ENCODE measurements at regions not wholly inside any gene's neighbourhood (a gene's known extent, or its start where the extent isn't known, plus 50 kb on each side); places are given as distances from the start of the nearest gene placed in this dataset.

DNA sequence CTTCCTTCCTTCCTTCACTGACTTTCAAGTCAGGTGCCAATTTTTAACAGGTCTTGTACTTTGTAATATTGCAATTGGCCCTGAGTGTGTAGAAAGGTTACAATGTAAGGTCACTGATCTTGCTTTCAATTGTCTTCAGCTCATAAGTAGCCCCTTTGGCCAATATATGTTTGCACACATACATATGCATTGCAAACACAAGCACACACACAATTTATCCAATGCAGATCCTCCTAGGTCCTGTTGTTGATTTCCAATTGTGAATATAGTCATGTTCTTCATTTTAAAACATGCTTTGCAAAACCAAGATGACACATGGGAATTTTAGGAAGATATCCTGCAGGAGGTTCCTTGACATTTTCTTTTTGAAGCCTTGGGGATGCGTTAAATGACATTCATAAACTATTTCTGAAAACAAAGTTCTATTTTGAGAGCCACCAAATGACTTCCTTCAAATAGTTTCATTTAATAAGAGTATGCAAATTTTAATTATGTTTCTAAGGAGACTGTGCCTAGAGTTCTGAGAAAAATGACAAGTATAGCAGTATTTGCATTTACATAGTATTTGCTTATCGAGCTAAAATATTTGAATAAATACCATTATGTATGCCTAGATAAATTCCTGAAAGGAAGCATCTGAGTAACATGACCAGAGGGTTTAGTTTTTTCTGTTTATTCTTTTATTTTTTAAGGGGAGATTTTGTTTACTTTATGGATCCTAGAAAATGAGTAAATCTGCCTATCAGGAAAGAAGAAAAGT is 117.1 kb upstream of the TMEFF2 start:
- no peaks in the 10 kb centered on the region for H3K4me1 ChIP-seq (replicated peaks; ENCODE audit: insufficient read depth)
- POLR2A ChIA-PET (ENCODE audit: unreplicated experiment), result no interaction called here
- DNase-seq, result no peak
- H3F3A ChIP-seq (ENCODE audit: insufficient read depth, low read depth), result no peaks in the 10 kb centered on the region
- H2AFZ ChIP-seq, result no peak overlapping the region
- no peak overlapping the region for H3K4me2 ChIP-seq
- no peak overlapping the region for H3K27ac ChIP-seq
- no peaks in the 10 kb centered on the region for H4K20me1 ChIP-seq (ENCODE audit: insufficient read depth)
- CTCF ChIA-PET, result no interaction called here
- H3K79me2 ChIP-seq (ENCODE audit: low read depth), result no peaks in the 10 kb centered on the region
- TF ChIP-seq, protein P1, sequence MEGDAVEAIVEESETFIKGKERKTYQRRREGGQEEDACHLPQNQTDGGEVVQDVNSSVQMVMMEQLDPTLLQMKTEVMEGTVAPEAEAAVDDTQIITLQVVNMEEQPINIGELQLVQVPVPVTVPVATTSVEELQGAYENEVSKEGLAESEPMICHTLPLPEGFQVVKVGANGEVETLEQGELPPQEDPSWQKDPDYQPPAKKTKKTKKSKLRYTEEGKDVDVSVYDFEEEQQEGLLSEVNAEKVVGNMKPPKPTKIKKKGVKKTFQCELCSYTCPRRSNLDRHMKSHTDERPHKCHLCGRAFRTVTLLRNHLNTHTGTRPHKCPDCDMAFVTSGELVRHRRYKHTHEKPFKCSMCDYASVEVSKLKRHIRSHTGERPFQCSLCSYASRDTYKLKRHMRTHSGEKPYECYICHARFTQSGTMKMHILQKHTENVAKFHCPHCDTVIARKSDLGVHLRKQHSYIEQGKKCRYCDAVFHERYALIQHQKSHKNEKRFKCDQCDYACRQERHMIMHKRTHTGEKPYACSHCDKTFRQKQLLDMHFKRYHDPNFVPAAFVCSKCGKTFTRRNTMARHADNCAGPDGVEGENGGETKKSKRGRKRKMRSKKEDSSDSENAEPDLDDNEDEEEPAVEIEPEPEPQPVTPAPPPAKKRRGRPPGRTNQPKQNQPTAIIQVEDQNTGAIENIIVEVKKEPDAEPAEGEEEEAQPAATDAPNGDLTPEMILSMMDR (conservative IDR thresholded peaks at IDR 0.05), result no peak
- TF ChIP-seq EZH2 (IDR thresholded peaks at IDR 0.05; ENCODE audit: low read depth), result no peak
- no peaks in the 10 kb centered on the region for H3K36me3 ChIP-seq (ENCODE audit: low read depth)
- intact Hi-C loops (cut with micrococcal nuclease; ENCODE audit: unreplicated experiment), result no loop called here
- no peaks in the 10 kb centered on the region for H3K9me2 ChIP-seq (ENCODE audit: insufficient read depth)
- H3K9me3 ChIP-seq (ENCODE audit: insufficient read depth, low read depth), result no peaks in the 10 kb centered on the region
- no TSS peak for BruUV-seq (replicated peaks)
- no peak overlapping the region for H3K4me3 ChIP-seq
- H3K27me3 ChIP-seq (ENCODE audit: insufficient read depth, low read depth), result no peaks in the 10 kb centered on the region

DNA sequence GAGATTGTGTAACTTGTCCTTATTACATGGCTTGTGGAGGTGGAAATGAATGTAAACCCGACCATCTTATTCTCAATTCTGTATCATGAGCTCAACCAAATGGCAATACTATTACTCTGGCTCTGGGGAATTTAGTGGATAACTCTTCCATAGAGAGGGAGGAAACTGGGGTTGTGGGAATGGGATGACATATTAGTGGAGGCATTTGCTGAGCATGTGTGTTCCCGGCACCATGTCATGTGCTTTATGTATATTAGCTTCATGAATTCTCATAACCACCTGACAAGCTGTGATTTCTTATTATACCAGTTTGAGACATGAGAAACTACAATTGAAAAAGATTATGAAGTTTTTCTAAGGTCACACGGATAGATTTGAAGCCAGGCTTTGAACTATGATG is 112.8 kb upstream of the TMEFF2 start:
- no peaks in the 10 kb centered on the region for H3K36me3 ChIP-seq (ENCODE audit: low read depth)
- H3K9me2 ChIP-seq (ENCODE audit: insufficient read depth), result no peaks in the 10 kb centered on the region
- TF ChIP-seq, protein P1 (conservative IDR thresholded peaks at IDR 0.05), result no peak
- TF ChIP-seq EZH2 (IDR thresholded peaks at IDR 0.05; ENCODE audit: low read depth), result no peak
- intact Hi-C loops (cut with micrococcal nuclease; ENCODE audit: unreplicated experiment), result no loop called here
- ChIA-PET POLR2A (ENCODE audit: unreplicated experiment) (no interaction called here), CTCF (no interaction called here)
- no peaks in the 10 kb centered on the region for H3F3A ChIP-seq (ENCODE audit: insufficient read depth, low read depth)
- H3K79me2 ChIP-seq (ENCODE audit: low read depth), result no peaks in the 10 kb centered on the region
- no peaks in the 10 kb centered on the region for H3K9me3 ChIP-seq (ENCODE audit: insufficient read depth, low read depth)
- no peak overlapping the region for H3K27ac ChIP-seq
- H4K20me1 ChIP-seq (ENCODE audit: insufficient read depth), result no peaks in the 10 kb centered on the region
- no TSS peak for BruUV-seq (replicated peaks)
- no peak overlapping the region for H3K4me2 ChIP-seq
- no peaks in the 10 kb centered on the region for H3K4me1 ChIP-seq (replicated peaks; ENCODE audit: insufficient read depth)
- no peaks in the 10 kb centered on the region for H3K27me3 ChIP-seq (ENCODE audit: insufficient read depth, low read depth)
- H2AFZ ChIP-seq, result no peak overlapping the region
- no peak for DNase-seq
- no peak overlapping the region for H3K4me3 ChIP-seq

DNA sequence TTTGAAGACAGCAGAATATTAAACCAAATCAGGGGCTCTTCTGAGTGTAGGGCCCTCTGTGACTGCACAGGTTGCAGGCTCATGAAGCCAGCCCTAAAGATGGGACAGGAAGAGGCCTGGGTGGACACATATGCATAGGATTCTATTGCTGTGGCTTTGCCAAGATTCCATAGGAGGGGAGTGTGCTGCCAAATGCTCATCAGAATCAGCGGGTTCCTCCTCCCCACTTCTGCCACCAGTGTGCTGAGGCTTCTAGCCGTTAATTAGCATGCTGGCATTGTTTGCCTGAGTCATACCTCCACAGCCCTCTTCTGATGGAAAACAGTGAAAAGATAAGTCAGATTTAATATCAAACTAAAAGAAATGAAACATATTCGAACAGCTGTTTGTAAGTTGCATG is 103.9 kb upstream of the TMEFF2 start:
- Histone ChIP-seq H3K27ac (no peak overlapping the region), H3K27me3 (ENCODE audit: insufficient read depth, low read depth) (no peaks in the 10 kb centered on the region), H3K79me2 (ENCODE audit: low read depth) (no peaks in the 10 kb centered on the region), H2AFZ (no peak overlapping the region), H3K4me2 (no peak overlapping the region), H3K9me3 (ENCODE audit: insufficient read depth, low read depth) (no peaks in the 10 kb centered on the region), H3K9me2 (ENCODE audit: insufficient read depth) (no peaks in the 10 kb centered on the region), H3K4me1 (replicated peaks; ENCODE audit: insufficient read depth) (no peaks in the 10 kb centered on the region), H3K4me3 (no peak overlapping the region), H3K36me3 (ENCODE audit: low read depth) (no peaks in the 10 kb centered on the region), H3F3A (ENCODE audit: insufficient read depth, low read depth) (no peaks in the 10 kb centered on the region), H4K20me1 (ENCODE audit: insufficient read depth) (no peaks in the 10 kb centered on the region)
- intact Hi-C loops (cut with micrococcal nuclease; ENCODE audit: unreplicated experiment), result no loop called here
- TF ChIP-seq, protein P1 (conservative IDR thresholded peaks at IDR 0.05), result no peak
- TF ChIP-seq EZH2 (IDR thresholded peaks at IDR 0.05; ENCODE audit: low read depth), result no peak
- no TSS peak for BruUV-seq (replicated peaks)
- CTCF ChIA-PET, result no interaction called here
- POLR2A ChIA-PET (ENCODE audit: unreplicated experiment), result no interaction called here
- DNase-seq, result no peak

All from PC-9 (cell line).